Mammary epithelial cell (primary cell): ENCODE measurements at regions not wholly inside any gene's neighbourhood (a gene's known extent, or its start where the extent isn't known, plus 50 kb on each side); places are given as distances from the start of the nearest gene placed in this dataset.
"Not testable (repeated sequence)": the region's sequence is repeated elsewhere in the genome, so short reads cannot be mapped to it uniquely, and the experiment has no call there.

Source experiments
- CTCF ChIP-seq, 2 donors: IDR thresholded peaks in 1 of 2; conservative IDR thresholded peaks in 1 of 2; 2 replicates each; pipeline ENCODE4 v1.5.1; 2011 to 2012; ENCODE audit warnings: inconsistent platforms in 2 of 2, low read length in 2 of 2, mild to moderate bottlenecking in 2 of 2, control low read depth in 1 of 2, low read depth in 1 of 2; ENCODE audit not compliant: insufficient read depth in 1 of 2; ENCODE audit errors: extremely low read depth in 1 of 2
- EZH2 ChIP-seq: IDR thresholded peaks from 2 replicates; pipeline ENCODE4 v1.6.1; 2012; ENCODE audit warnings: low read length, inconsistent platforms, borderline replicate concordance

- not testable (repeated sequence) for TF ChIP-seq CTCF (conservative IDR thresholded peaks at IDR 0.05 in 1 of 2, IDR thresholded peaks at IDR 0.05 in 1 of 2; ENCODE audit: extremely low read depth in 1 of 2, insufficient read depth in 1 of 2, low read depth in 1 of 2, low read length in 2 of 2); EZH2
Observed at GRCh38 chr9:124089631-124090488, 78.3 kb downstream of the LHX2 start.
